GM12878 (cell line): ENCODE measurements at regions not wholly inside any gene's neighbourhood (a gene's known extent, or its start where the extent isn't known, plus 50 kb on each side); places are given as distances from the start of the nearest gene placed in this dataset.
"Not testable (repeated sequence)": the region's sequence is repeated elsewhere in the genome, so short reads cannot be mapped to it uniquely, and the experiment has no call there.

Experiments
- ATAC-seq: fragments of 200-7000 bp; cut with Tn5 transposase; 3 replicates; pipeline ENCODE4 v1.9.1; 2020; ENCODE audit warnings: mild to moderate bottlenecking, moderate library complexity
- BruUV-seq: library from RNA; stranded (reverse); fragments of 400-500 nt; replicated peaks from 2 replicates; lab custom pipeline; 2021; lab: Mats Ljungman, UMichigan
- CTCF ChIA-PET: fragments of 300-600 bp; sonication (Branson Sonifier 250); formaldehyde crosslinking; extraction: SDS; loops from one replicate; lab custom pipeline; 2021; ENCODE audit warnings: inconsistent platforms; lab: Yijun Ruan, JAX
- POLR2A ChIA-PET: fragments of 350-600 bp; formaldehyde crosslinking; extraction: SDS; loops from one replicate; lab custom pipeline; 2021; ENCODE audit warnings: inconsistent platforms; lab: Charles Lee
- RAD21 ChIA-PET: fragments of 300-600 bp; sonication (Branson Sonifier 250); formaldehyde crosslinking; loops from one replicate; lab custom pipeline; 2023; ENCODE audit warnings: antibody characterized with exemption; ENCODE audit not compliant: unreplicated experiment; lab: Charles Lee
- SMC1A ChIA-PET: fragments of 300-600 bp; sonication (Branson Sonifier 250); formaldehyde crosslinking; loops from one replicate; lab custom pipeline; 2023; ENCODE audit not compliant: unreplicated experiment, uncharacterized antibody; lab: Charles Lee
- DNase-seq: peaks from one replicate; pipeline ENCODE4 v3.0.0-alpha.2; 2011; ENCODE audit warnings: low read depth, low spot score
- FAIRE-seq: peaks from 3 replicates; lab custom pipeline; 2011; peaks lifted over from hg19 to GRCh38; lab: Jason Lieb, UNC
- H2AFZ ChIP-seq: 2 replicates; pipeline ENCODE4 v1.6.0; 2011; ENCODE audit warnings: low read depth, low read length, control low read depth; ENCODE audit not compliant: control insufficient read depth
- H3K27ac ChIP-seq: 2 replicates; pipeline ENCODE4 v1.5.1; 2011; ENCODE audit warnings: control low read depth; ENCODE audit not compliant: control insufficient read depth, insufficient read depth
- H3K27me3 ChIP-seq, 2 experiments: replicated peaks in 1 of 2; 2 replicates each; pipeline versions ENCODE4 v1.6.0 to v1.6.1; 2011; ENCODE audit warnings: low read length in 1 of 2; ENCODE audit not compliant: control insufficient read depth in 2 of 2, insufficient read depth in 2 of 2
- H3K36me3 ChIP-seq, 2 experiments: 2 replicates each; pipeline ENCODE4 v1.5.1; 2011; ENCODE audit warnings: low read length in 1 of 2; ENCODE audit not compliant: control insufficient read depth in 2 of 2, insufficient read depth in 2 of 2
- H3K4me1 ChIP-seq: 2 replicates; pipeline ENCODE4 v1.6.1; 2011; ENCODE audit warnings: mild to moderate bottlenecking, low read length, moderate library complexity, mixed read lengths; ENCODE audit not compliant: control insufficient read depth, insufficient read depth
- H3K4me2 ChIP-seq: 2 replicates; pipeline ENCODE4 v1.6.0; 2011; ENCODE audit warnings: control low read depth; ENCODE audit not compliant: control insufficient read depth, insufficient read depth
- H3K4me3 ChIP-seq: fragments of 200-600 bp; sonication (generic); 2 replicates; pipeline ENCODE4 v1.5.1; 2016
- H3K79me2 ChIP-seq: 2 replicates; pipeline ENCODE4 v1.6.0; 2011; ENCODE audit warnings: low read length; ENCODE audit not compliant: control insufficient read depth, insufficient read depth
- H3K9ac ChIP-seq: 2 replicates; pipeline ENCODE4 v1.8.0; 2011; ENCODE audit warnings: low read length, control low read depth, mixed read lengths; ENCODE audit not compliant: control insufficient read depth, insufficient read depth
- H3K9me3 ChIP-seq: replicated peaks from 3 replicates; pipeline ENCODE4 v1.5.1; 2011; ENCODE audit warnings: mild to moderate bottlenecking, low read length; ENCODE audit not compliant: control insufficient read depth, insufficient read depth
- H4K20me1 ChIP-seq: 2 replicates; pipeline ENCODE4 v1.6.0; 2011; ENCODE audit not compliant: control insufficient read depth, insufficient read depth
- ATF7 ChIP-seq: fragments of 450-650 bp; IDR thresholded peaks from 2 replicates; pipeline ENCODE4 v1.6.1; 2016; ENCODE audit warnings: low read depth, mild to moderate bottlenecking
- BCL11A ChIP-seq: IDR thresholded peaks from 2 replicates; pipeline ENCODE4 v1.6.1; 2011; ENCODE audit warnings: low read depth, low read length
- BHLHE40 ChIP-seq, 2 experiments: fragments of 450-650 bp in 1 of 2; IDR thresholded peaks; 2 replicates each; pipeline ENCODE4 v1.6.1; 2011 to 2017; ENCODE audit warnings: low read depth in 2 of 2, borderline replicate concordance in 1 of 2, improper control_type of control experiment in 1 of 2, low read length in 1 of 2, mild to moderate bottlenecking in 1 of 2
- CREB1 ChIP-seq: IDR thresholded peaks from 2 replicates; pipeline ENCODE4 v1.6.1; 2012; ENCODE audit warnings: low read depth, mild to moderate bottlenecking, inconsistent platforms
- IKZF1 ChIP-seq: fragments of 450-650 bp; conservative IDR thresholded peaks from 2 replicates; pipeline ENCODE4 v1.6.1; 2017; ENCODE audit warnings: antibody characterized with exemption, mild to moderate bottlenecking
- MEF2A ChIP-seq: IDR thresholded peaks from 2 replicates; pipeline ENCODE4 v1.6.1; 2011; ENCODE audit warnings: low read depth, mild to moderate bottlenecking, low read length, moderate library complexity; ENCODE audit not compliant: insufficient read depth
- MEF2B ChIP-seq: fragments of 450-650 bp; IDR thresholded peaks from 2 replicates; pipeline ENCODE4 v1.6.1; 2018; ENCODE audit warnings: mild to moderate bottlenecking, moderate library complexity; ENCODE audit not compliant: partially characterized antibody, poor library complexity, severe bottlenecking
- NKRF ChIP-seq: fragments of 450-650 bp; conservative IDR thresholded peaks from 2 replicates; pipeline ENCODE4 v1.6.1; 2017; ENCODE audit warnings: mild to moderate bottlenecking, moderate library complexity
- NR2F1 ChIP-seq: fragments of 450-650 bp; conservative IDR thresholded peaks from 2 replicates; pipeline ENCODE4 v1.6.1; 2017; ENCODE audit warnings: mild to moderate bottlenecking
- RELB ChIP-seq: fragments of 450-650 bp; IDR thresholded peaks from 2 replicates; pipeline ENCODE4 v1.6.1; 2017; ENCODE audit warnings: low read depth, mild to moderate bottlenecking, moderate library complexity
- RUNX3 ChIP-seq: IDR thresholded peaks from 2 replicates; pipeline ENCODE4 v1.6.1; 2012; ENCODE audit warnings: low read length, inconsistent platforms
- SKIL ChIP-seq: fragments of 450-650 bp; IDR thresholded peaks from 2 replicates; pipeline ENCODE4 v1.6.1; 2017; ENCODE audit warnings: mild to moderate bottlenecking, low read depth, inconsistent platforms; ENCODE audit not compliant: poor library complexity, severe bottlenecking
- WGBS: methylation state at CpG from one replicate; pipeline ENCODE4 v1.1.6; 2016; ENCODE audit warnings: low lambda C conversion rate; ENCODE audit not compliant: insufficient replicate concordance, insufficient coverage; ENCODE audit errors: missing lambda C conversion rate; 5-methylcytosine and 5-hydroxymethylcytosine counted together
- in situ Hi-C: fragments of 300-500 bp; cut with MboI; formaldehyde crosslinking; loops from 9 replicates; pipeline ENCODE4 v1.14.3; 2018; ENCODE audit warnings: mixed read lengths
- intact Hi-C: fragments of 100-400 bp; cut with micrococcal nuclease; formaldehyde crosslinking; loops from one replicate; pipeline ENCODE4 v1.14.2; 2022; ENCODE audit not compliant: unreplicated experiment

DNA sequence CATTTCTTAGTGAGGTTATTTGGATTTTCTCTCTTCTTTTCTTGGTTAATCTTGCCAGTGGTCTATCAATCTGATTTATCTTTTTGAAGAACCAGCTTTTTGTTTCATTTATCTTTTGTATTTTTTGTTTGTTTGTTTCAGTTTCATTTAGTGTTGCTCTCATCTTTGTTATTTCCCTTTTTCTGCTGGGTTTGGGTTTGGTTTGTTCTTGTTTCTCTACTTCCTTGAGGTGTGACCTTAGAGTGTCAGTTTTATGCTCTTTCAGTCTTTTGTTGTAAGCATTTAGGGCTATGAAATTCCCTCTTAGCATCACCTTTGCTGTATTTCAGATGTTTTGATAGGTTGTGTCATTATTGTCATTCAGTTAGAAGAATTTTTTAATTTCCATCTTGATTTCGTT lies 101.4 kb upstream of the EPB41L4A start (continued):
- TF ChIP-seq SKIL, result peak; percentile 47

GRCh38 chr5:112522891-112523673 lies 104.0 kb upstream of the EPB41L4A start:
- H3K27me3 ChIP-seq, H3K9me3 ChIP-seq, H3K36me3 ChIP-seq, in situ Hi-C loops, BruUV-seq, H3K79me2 ChIP-seq, H4K20me1 ChIP-seq, FAIRE-seq: not testable (repeated sequence)
- CTCF ChIA-PET, result interaction anchor here (1.1 to 2.8 kb wide), 8 partner anchors 9 to 442 kb away, joined by 3 to 27 read pairs (median 4); no protein-coding TSS in a partner anchor
- intact Hi-C loops, result loop anchor here (10.0 kb wide), 1 partner anchor 1008 kb away; the partner anchor contains the start of gene STARD4
- RAD21 ChIA-PET, result interaction anchor here (0.5 to 3.6 kb wide), 4 partner anchors 10 to 264 kb away, joined by 3 to 18 read pairs (median 9); no protein-coding TSS in a partner anchor
- peak overlapping the region; percentile 82 for H3K4me2 ChIP-seq
- H3K4me1 ChIP-seq, result peaks cover 41% of the 10 kb centered on the region
- DNase-seq, result peak; percentile 51
- H3K9ac ChIP-seq, result peak overlapping the region; percentile 44
- peak overlapping the region; percentile 90 for H3K27ac ChIP-seq
- H2AFZ ChIP-seq, result peak overlapping the region; percentile 58
- POLR2A ChIA-PET, result interaction anchor here (0.6 to 2.1 kb wide), 3 partner anchors 10 to 407 kb away, joined by 3 to 8 read pairs (median 3); no protein-coding TSS in a partner anchor
- H3K4me3 ChIP-seq, result peak overlapping the region; percentile 46; the same call in 1 of the 2 replicates
- SMC1A ChIA-PET, result interaction anchor here (0.8 to 12.9 kb wide), 12 partner anchors 9 to 404 kb away, joined by 3 to 166 read pairs (median 6); no protein-coding TSS in a partner anchor
- peak; percentile 80 for ATAC-seq
- 22% methylated on average over 9 of the region's 9 CpGs for WGBS
- TF ChIP-seq BHLHE40 (IDR thresholded peaks at IDR 0.05; ENCODE audit: borderline replicate concordance in 1 of 2, low read depth in 2 of 2, low read length in 1 of 2) (peak in 1 of 2 experiments; percentile 18; a peak in 1 of 4 replicates), RUNX3 (peak; percentile 71), MEF2A (peak; percentile 82), RELB (peak; percentile 68), MEF2B (peak; percentile 88), NKRF (peak; percentile 23; the same call in 1 of the 2 replicates), ATF7 (peak; percentile 40; the same call in 1 of the 2 replicates), NR2F1 (peak; percentile 74), IKZF1 (peak; percentile 57), CREB1 (0 out of 2 replicates have a peak, but pooled peaks have one; percentile 12), BCL11A (0 out of 2 replicates have a peak, but pooled peaks have one; percentile 16)
